NCI-H748 treated with DMSO at 0.1 percent for 48 hours (cell line): ENCODE measurements at regions not wholly inside any gene's neighbourhood (a gene's known extent, or its start where the extent isn't known, plus 50 kb on each side); places are given as distances from the start of the nearest gene placed in this dataset.

Experiments
- DNase-seq: peaks from one replicate; lab custom pipeline; 2025; lab: John Stamatoyannopoulos, UW

- no peak for DNase-seq
Observed at GRCh38 chrX:51437521-51437920, 58.9 kb downstream of the NUDT11 start.

GRCh38 chrX:51435101-51435500 is 61.3 kb downstream of the NUDT11 start:
- no peak for DNase-seq

DNA sequence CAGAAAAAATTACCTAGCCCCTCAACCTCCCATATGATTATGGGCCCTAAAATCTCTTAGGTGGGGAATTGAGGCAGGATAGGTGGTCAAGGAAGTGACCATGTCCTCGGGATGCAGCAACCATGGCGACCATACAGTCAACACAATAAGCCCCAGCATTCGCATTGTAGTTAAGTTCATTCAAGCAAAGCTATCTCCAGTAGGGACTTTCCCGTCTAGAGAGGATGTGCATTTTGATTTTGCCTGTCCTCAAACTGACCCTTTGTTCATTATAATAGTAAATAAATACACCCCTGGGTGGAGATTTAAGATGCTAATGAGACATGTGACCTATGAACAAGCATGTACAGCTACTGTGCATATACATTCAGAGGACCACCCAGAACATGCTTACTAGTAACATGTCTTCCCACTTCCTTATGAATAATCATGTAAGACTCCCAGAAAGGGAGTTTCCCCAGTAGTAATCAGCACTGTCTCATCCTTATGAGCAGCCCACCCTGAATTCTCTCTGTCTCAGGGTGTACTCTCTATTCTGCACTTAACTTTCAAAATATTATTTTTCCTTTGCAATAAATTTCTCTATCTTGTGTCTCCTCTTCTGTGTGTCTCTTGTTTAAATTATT is 74.3 kb downstream of the NUDT11 start:
- no peak for DNase-seq

- peak; percentile 18 for DNase-seq
Observed at GRCh38 chrX:51420610-51421009, 75.8 kb downstream of the NUDT11 start.

GRCh38 chrX:51408462-51408861 is 75.8 kb downstream of the NUDT10 start:
- no peak for DNase-seq

- no peak for DNase-seq
Observed at GRCh38 chrX:51407520-51408409, 75.1 kb downstream of the NUDT10 start.

- no peak for DNase-seq
Observed at GRCh38 chrX:51406688-51407519, 74.3 kb downstream of the NUDT10 start.

DNA sequence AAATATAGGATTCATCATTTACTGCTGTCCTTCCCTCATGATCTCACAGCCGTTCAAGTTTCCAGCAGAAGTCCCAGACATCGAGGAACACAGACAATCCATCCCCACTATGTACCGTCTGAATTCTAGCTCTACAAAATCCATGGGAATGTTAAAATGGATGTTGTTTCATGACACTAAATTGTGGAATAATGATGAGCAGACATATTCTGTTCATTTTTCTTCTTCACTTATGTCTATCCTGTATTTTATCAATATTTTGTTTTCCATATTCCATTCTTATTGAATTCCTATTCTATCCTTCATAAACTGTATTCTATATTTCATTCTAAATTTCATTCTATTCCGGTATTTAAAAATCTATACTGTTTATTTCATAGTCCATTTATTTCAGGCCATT is 71.8 kb downstream of the NUDT10 start:
- DNase-seq: no peak

DNA sequence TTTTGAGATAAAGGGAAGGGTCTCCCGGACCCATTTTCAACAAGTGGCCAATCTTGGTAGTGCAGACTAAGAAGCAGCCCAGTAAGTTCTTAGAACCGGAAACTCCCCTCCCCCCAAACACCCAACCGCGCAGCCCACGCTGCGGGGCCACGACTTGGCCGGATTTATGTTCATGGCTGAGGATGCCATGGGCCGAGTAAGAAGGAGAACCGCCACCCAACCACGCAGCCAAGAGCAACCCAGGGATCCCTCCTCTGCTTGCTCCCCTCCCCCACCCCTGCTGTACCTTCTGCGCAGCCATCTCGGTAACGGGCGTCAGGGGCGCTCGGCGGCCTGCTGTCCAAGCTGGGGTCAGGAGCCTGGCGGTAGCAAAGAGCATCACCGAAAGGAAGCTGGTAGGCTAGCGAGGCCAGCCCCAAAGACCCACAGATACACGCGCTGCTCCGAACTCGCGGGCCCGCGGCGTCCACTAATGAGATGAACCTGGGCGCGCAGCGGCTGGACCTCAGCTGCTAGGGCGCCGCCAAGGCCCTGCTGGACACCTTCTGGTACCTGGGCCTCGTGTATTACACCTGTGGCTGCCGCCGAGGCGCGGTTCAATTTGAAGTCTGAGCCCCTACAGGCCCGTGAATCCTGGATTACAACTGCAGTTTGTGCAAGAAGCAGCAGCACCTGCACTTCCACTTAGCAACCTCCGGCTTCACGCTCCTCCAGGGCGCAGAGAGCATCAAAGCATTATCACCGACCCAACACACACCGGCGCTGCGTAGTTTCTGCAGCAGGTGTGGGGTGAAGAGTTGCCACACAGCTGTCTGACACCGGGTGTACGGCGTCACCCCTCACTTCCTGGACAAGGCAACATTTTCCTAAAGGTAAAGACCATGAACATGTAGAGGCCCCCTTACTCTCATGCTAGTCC is 63.4 kb downstream of the NUDT10 start:
- DNase-seq: no peak

DNA sequence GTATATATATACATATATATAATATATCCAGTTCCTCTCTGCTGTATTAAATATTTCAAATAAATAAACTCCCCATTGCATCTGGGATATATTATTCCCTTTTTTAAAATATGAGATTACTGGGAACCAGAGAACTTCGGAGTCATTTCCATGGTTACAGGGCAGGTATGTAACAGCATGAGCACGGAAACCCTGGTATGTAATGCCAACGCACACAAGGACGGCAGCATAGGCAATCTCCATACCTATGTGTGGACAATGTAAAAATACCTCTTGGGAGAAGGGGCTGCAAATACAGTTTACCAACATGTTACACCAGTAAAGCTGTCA is 62.8 kb downstream of the NUDT10 start:
- no peak for DNase-seq
